ENCODE measurements at regions not wholly inside any gene's neighbourhood (a gene's known extent, or its start where the extent isn't known, plus 50 kb on each side); places are given as distances from the start of the nearest gene placed in this dataset.

- TF ChIP-seq CTCF (IDR thresholded peaks at IDR 0.05; ENCODE audit: extremely low read depth in 1 of 2, insufficient read depth in 1 of 2, low read depth in 1 of 2, low read length in 2 of 2) (no peak), POLR2A (IDR thresholded peaks at IDR 0.05; ENCODE audit: low read depth, low read length) (no peak), EZH2 (IDR thresholded peaks at IDR 0.05; ENCODE audit: borderline replicate concordance, low read depth, low read length, severe bottlenecking) (no peak), POLR2AphosphoS5 (IDR thresholded peaks at IDR 0.05; ENCODE audit: insufficient read depth, low read depth, low read length) (no peak), MAX (IDR thresholded peaks at IDR 0.05; ENCODE audit: insufficient read depth, insufficient read length) (no peak), FOS (IDR thresholded peaks at IDR 0.05; ENCODE audit: borderline replicate concordance, insufficient read depth, low read length) (no peak), JUN (IDR thresholded peaks at IDR 0.05; ENCODE audit: borderline replicate concordance, insufficient read depth, insufficient read length, low read depth) (no peak), GATA2 (IDR thresholded peaks at IDR 0.05; ENCODE audit: insufficient read depth, insufficient read length, low read depth, low read length) (no peak), MYC (IDR thresholded peaks at IDR 0.05; ENCODE audit: low read depth, low read length) (no peak)
Measured at GRCh38 chr2:234411793-234412192, 85.1 kb downstream of the ARL4C start.
